HepG2 (cell line): ENCODE measurements at regions not wholly inside any gene's neighbourhood (a gene's known extent, or its start where the extent isn't known, plus 50 kb on each side); places are given as distances from the start of the nearest gene placed in this dataset.

Experiments used
- MAX ChIP-seq: IDR thresholded peaks from 2 replicates; pipeline ENCODE4 v1.6.1; 2012; ENCODE audit warnings: inconsistent platforms
- NBN ChIP-seq: fragments of 450-650 bp; conservative IDR thresholded peaks from 2 replicates; pipeline ENCODE4 v1.6.1; 2017
- NCOA1 ChIP-seq: sonication (generic); formaldehyde crosslinking; IDR thresholded peaks from 2 replicates; pipeline ENCODE4 v1.9.0; 2021; ENCODE audit warnings: missing genetic modification reagents
- POLR2AphosphoS2 ChIP-seq: IDR thresholded peaks from 2 replicates; pipeline ENCODE4 v1.6.1; 2011; ENCODE audit warnings: low read depth, low read length, improper control_type of control experiment
- SKI ChIP-seq: fragments of 450-650 bp; IDR thresholded peaks from one replicate; pipeline ENCODE4 v1.6.1; 2018; ENCODE audit warnings: mild to moderate bottlenecking; ENCODE audit not compliant: partially characterized antibody
- SP5 ChIP-seq: IDR thresholded peaks from 2 replicates; pipeline ENCODE4 v1.6.1; 2016; ENCODE audit warnings: low read depth, borderline replicate concordance
- YY1 ChIP-seq: IDR thresholded peaks from 2 replicates; pipeline ENCODE4 v1.6.1; 2011; ENCODE audit warnings: low read length, low read depth, moderate library complexity, mild to moderate bottlenecking; ENCODE audit not compliant: insufficient read depth, insufficient replicate concordance
- ZC3H13 ChIP-seq: sonication (generic); formaldehyde crosslinking; IDR thresholded peaks from 2 replicates; pipeline ENCODE4 v1.8.1; 2023; ENCODE audit warnings: mild to moderate bottlenecking, missing genetic modification reagents, moderate library complexity
- ZNF317 ChIP-seq: sonication (generic); formaldehyde crosslinking; IDR thresholded peaks from 2 replicates; pipeline ENCODE4 v1.5.0; 2020; ENCODE audit warnings: mild to moderate bottlenecking, missing genetic modification reagents
- ZNF878 ChIP-seq: sonication (generic); formaldehyde crosslinking; IDR thresholded peaks from 2 replicates; pipeline ENCODE4 v1.8.1; 2023; ENCODE audit warnings: mild to moderate bottlenecking, missing genetic modification reagents, moderate library complexity
- TF ChIP-seq, protein P1 (sequence below): sonication (generic); formaldehyde crosslinking; IDR thresholded peaks from 2 replicates; pipeline ENCODE4 v1.5.0; 2020; ENCODE audit warnings: mild to moderate bottlenecking, missing genetic modification reagents, moderate library complexity
- TF ChIP-seq, protein P2 (sequence below): sonication (generic); formaldehyde crosslinking; IDR thresholded peaks from 2 replicates; pipeline ENCODE4 v1.4.0; 2020; ENCODE audit warnings: missing genetic modification reagents
- TF ChIP-seq, protein P3 (sequence below): sonication (generic); formaldehyde crosslinking; IDR thresholded peaks from 2 replicates; pipeline ENCODE4 v1.5.1; 2020; ENCODE audit warnings: mild to moderate bottlenecking, missing genetic modification reagents, borderline replicate concordance

- TF ChIP-seq POLR2AphosphoS2 (no peak), MAX (no peak), ZNF317 (CRISPR knock-in tag) (no peak), SP5 (CRISPR knock-in tag) (no peak), YY1 (no peak), ZNF878 (no peak), ZC3H13 (no peak), SKI (no peak), NCOA1 (CRISPR knock-in tag) (no peak), NBN (no peak)
- TF ChIP-seq, protein P1, sequence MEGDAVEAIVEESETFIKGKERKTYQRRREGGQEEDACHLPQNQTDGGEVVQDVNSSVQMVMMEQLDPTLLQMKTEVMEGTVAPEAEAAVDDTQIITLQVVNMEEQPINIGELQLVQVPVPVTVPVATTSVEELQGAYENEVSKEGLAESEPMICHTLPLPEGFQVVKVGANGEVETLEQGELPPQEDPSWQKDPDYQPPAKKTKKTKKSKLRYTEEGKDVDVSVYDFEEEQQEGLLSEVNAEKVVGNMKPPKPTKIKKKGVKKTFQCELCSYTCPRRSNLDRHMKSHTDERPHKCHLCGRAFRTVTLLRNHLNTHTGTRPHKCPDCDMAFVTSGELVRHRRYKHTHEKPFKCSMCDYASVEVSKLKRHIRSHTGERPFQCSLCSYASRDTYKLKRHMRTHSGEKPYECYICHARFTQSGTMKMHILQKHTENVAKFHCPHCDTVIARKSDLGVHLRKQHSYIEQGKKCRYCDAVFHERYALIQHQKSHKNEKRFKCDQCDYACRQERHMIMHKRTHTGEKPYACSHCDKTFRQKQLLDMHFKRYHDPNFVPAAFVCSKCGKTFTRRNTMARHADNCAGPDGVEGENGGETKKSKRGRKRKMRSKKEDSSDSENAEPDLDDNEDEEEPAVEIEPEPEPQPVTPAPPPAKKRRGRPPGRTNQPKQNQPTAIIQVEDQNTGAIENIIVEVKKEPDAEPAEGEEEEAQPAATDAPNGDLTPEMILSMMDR (CRISPR knock-in tag) = no peak
- TF ChIP-seq, protein P2, sequence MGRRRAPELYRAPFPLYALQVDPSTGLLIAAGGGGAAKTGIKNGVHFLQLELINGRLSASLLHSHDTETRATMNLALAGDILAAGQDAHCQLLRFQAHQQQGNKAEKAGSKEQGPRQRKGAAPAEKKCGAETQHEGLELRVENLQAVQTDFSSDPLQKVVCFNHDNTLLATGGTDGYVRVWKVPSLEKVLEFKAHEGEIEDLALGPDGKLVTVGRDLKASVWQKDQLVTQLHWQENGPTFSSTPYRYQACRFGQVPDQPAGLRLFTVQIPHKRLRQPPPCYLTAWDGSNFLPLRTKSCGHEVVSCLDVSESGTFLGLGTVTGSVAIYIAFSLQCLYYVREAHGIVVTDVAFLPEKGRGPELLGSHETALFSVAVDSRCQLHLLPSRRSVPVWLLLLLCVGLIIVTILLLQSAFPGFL (CRISPR knock-in tag) = no peak
- TF ChIP-seq, protein P3, sequence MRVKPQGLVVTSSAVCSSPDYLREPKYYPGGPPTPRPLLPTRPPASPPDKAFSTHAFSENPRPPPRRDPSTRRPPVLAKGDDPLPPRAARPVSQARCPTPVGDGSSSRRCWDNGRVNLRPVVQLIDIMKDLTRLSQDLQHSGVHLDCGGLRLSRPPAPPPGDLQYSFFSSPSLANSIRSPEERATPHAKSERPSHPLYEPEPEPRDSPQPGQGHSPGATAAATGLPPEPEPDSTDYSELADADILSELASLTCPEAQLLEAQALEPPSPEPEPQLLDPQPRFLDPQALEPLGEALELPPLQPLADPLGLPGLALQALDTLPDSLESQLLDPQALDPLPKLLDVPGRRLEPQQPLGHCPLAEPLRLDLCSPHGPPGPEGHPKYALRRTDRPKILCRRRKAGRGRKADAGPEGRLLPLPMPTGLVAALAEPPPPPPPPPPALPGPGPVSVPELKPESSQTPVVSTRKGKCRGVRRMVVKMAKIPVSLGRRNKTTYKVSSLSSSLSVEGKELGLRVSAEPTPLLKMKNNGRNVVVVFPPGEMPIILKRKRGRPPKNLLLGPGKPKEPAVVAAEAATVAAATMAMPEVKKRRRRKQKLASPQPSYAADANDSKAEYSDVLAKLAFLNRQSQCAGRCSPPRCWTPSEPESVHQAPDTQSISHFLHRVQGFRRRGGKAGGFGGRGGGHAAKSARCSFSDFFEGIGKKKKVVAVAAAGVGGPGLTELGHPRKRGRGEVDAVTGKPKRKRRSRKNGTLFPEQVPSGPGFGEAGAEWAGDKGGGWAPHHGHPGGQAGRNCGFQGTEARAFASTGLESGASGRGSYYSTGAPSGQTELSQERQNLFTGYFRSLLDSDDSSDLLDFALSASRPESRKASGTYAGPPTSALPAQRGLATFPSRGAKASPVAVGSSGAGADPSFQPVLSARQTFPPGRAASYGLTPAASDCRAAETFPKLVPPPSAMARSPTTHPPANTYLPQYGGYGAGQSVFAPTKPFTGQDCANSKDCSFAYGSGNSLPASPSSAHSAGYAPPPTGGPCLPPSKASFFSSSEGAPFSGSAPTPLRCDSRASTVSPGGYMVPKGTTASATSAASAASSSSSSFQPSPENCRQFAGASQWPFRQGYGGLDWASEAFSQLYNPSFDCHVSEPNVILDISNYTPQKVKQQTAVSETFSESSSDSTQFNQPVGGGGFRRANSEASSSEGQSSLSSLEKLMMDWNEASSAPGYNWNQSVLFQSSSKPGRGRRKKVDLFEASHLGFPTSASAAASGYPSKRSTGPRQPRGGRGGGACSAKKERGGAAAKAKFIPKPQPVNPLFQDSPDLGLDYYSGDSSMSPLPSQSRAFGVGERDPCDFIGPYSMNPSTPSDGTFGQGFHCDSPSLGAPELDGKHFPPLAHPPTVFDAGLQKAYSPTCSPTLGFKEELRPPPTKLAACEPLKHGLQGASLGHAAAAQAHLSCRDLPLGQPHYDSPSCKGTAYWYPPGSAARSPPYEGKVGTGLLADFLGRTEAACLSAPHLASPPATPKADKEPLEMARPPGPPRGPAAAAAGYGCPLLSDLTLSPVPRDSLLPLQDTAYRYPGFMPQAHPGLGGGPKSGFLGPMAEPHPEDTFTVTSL = no peak
These were observed 168.9 kb downstream of the TRIML1 start for GRCh38 chr4:188308142-188308541.
